Neural cell (in vitro differentiated cells): ENCODE measurements at regions not wholly inside any gene's neighbourhood (a gene's known extent, or its start where the extent isn't known, plus 50 kb on each side); places are given as distances from the start of the nearest gene placed in this dataset.

Experiments
- H2AFZ ChIP-seq: fragments of 200-600, 300-800 bp; sonication (generic), shearing (Covaris generic); 2 replicates; pipeline ENCODE4 v1.6.0; 2014; ENCODE audit warnings: low read depth, mild to moderate bottlenecking, antibody characterized with exemption, low read length, moderate library complexity
- H3F3A ChIP-seq: fragments of 200-600 bp; shearing (Covaris generic); 2 replicates; pipeline ENCODE4 v1.6.1; 2016; ENCODE audit warnings: mild to moderate bottlenecking, moderate library complexity, mixed read lengths, antibody characterized with exemption, low read length; ENCODE audit not compliant: insufficient read depth, poor library complexity, severe bottlenecking
- H3K27ac ChIP-seq: fragments of 200-600, 300-800 bp; sonication (generic), shearing (Covaris generic); 2 replicates; pipeline ENCODE4 v1.5.1; 2014; ENCODE audit warnings: mild to moderate bottlenecking, low read length, moderate library complexity
- H3K27me3 ChIP-seq: fragments of 300-800, 200-600 bp; sonication (generic), shearing (Covaris generic); 2 replicates; pipeline ENCODE4 v1.6.0; 2014; ENCODE audit warnings: mild to moderate bottlenecking, low read depth, low read length, moderate library complexity; ENCODE audit not compliant: insufficient read depth
- H3K36me3 ChIP-seq: fragments of 300-800, 200-600 bp; sonication (generic), shearing (Covaris generic); 2 replicates; pipeline ENCODE4 v1.5.1; 2014; ENCODE audit warnings: mild to moderate bottlenecking, antibody characterized with exemption, low read length, moderate library complexity; ENCODE audit not compliant: insufficient read depth
- H3K4me2 ChIP-seq: fragments of 300-800, 200-600 bp; sonication (generic), shearing (Covaris generic); 2 replicates; pipeline ENCODE4 v1.6.0; 2014; ENCODE audit warnings: mild to moderate bottlenecking, low read length
- H3K4me3 ChIP-seq: fragments of 300-800, 200-600 bp; sonication (generic), shearing (Covaris generic); 2 replicates; pipeline ENCODE4 v1.5.1; 2014; ENCODE audit warnings: mild to moderate bottlenecking, low read length, moderate library complexity
- H3K79me2 ChIP-seq: fragments of 200-600 bp; shearing (Covaris generic); replicated peaks from 2 replicates; pipeline ENCODE4 v1.6.0; 2014; ENCODE audit warnings: mild to moderate bottlenecking, low read length, moderate library complexity; ENCODE audit not compliant: insufficient read depth
- H3K9ac ChIP-seq: fragments of 300-800, 200-600 bp; sonication (generic), shearing (Covaris generic); 2 replicates; pipeline ENCODE4 v1.6.1; 2016; ENCODE audit warnings: mild to moderate bottlenecking, low read length, mixed read lengths
- H3K9me2 ChIP-seq: fragments of 200-600 bp; shearing (Covaris generic); 2 replicates; pipeline ENCODE4 v1.6.1; 2016; ENCODE audit warnings: mild to moderate bottlenecking, low read length, mixed read lengths; ENCODE audit not compliant: insufficient read depth
- H3K9me3 ChIP-seq: fragments of 200-600, 300-800 bp; sonication (generic), shearing (Covaris generic); 2 replicates; pipeline ENCODE4 v1.6.1; 2016; ENCODE audit warnings: mild to moderate bottlenecking, mixed run types, low read length, moderate library complexity, mixed read lengths
- H4K20me1 ChIP-seq: fragments of 200-600 bp; shearing (Covaris generic); 2 replicates; pipeline ENCODE4 v1.6.1; 2016; ENCODE audit warnings: mild to moderate bottlenecking, mixed run types; ENCODE audit not compliant: insufficient read depth
- CTCF ChIP-seq: fragments of 450-650 bp; IDR thresholded peaks from 2 replicates; pipeline ENCODE4 v1.5.1; 2014; ENCODE audit warnings: antibody characterized with exemption, mild to moderate bottlenecking, moderate library complexity; ENCODE audit not compliant: poor library complexity, severe bottlenecking
- EP300 ChIP-seq: fragments of 450-650 bp; conservative IDR thresholded peaks from 2 replicates; pipeline ENCODE4 v1.6.1; 2014; ENCODE audit warnings: antibody characterized with exemption, mild to moderate bottlenecking, moderate library complexity; ENCODE audit not compliant: poor library complexity, severe bottlenecking
- EZH2 ChIP-seq: fragments of 200-600, 300-800 bp; shearing (Covaris generic), sonication (generic); IDR thresholded peaks from 2 replicates; pipeline ENCODE4 v1.6.1; 2014; ENCODE audit warnings: antibody characterized with exemption, low read length, borderline replicate concordance, mild to moderate bottlenecking; ENCODE audit not compliant: insufficient read depth, poor library complexity, severe bottlenecking
- MXI1 ChIP-seq: fragments of 450-650 bp; conservative IDR thresholded peaks from 2 replicates; pipeline ENCODE4 v1.6.1; 2014; ENCODE audit warnings: antibody characterized with exemption, mild to moderate bottlenecking; ENCODE audit not compliant: poor library complexity, severe bottlenecking
- POLR2AphosphoS5 ChIP-seq: IDR thresholded peaks from 2 replicates; pipeline ENCODE4 v1.6.1; 2012
- RAD21 ChIP-seq: fragments of 450-650 bp; conservative IDR thresholded peaks from 2 replicates; pipeline ENCODE4 v1.6.1; 2014; ENCODE audit warnings: antibody characterized with exemption, mild to moderate bottlenecking, moderate library complexity
- SMC3 ChIP-seq: fragments of 450-650 bp; conservative IDR thresholded peaks from 2 replicates; pipeline ENCODE4 v1.6.1; 2014; ENCODE audit warnings: antibody characterized with exemption, mild to moderate bottlenecking, moderate library complexity; ENCODE audit not compliant: poor library complexity
- TAF1 ChIP-seq: IDR thresholded peaks from 2 replicates; pipeline ENCODE4 v1.6.1; 2012; ENCODE audit warnings: low read depth
- TF ChIP-seq, protein P1 (sequence below): IDR thresholded peaks from 2 replicates; pipeline ENCODE4 v1.6.1; 2012; ENCODE audit warnings: borderline replicate concordance

- no peak for TF ChIP-seq CTCF
- no peak for TF ChIP-seq SMC3
- TF ChIP-seq, protein P1, sequence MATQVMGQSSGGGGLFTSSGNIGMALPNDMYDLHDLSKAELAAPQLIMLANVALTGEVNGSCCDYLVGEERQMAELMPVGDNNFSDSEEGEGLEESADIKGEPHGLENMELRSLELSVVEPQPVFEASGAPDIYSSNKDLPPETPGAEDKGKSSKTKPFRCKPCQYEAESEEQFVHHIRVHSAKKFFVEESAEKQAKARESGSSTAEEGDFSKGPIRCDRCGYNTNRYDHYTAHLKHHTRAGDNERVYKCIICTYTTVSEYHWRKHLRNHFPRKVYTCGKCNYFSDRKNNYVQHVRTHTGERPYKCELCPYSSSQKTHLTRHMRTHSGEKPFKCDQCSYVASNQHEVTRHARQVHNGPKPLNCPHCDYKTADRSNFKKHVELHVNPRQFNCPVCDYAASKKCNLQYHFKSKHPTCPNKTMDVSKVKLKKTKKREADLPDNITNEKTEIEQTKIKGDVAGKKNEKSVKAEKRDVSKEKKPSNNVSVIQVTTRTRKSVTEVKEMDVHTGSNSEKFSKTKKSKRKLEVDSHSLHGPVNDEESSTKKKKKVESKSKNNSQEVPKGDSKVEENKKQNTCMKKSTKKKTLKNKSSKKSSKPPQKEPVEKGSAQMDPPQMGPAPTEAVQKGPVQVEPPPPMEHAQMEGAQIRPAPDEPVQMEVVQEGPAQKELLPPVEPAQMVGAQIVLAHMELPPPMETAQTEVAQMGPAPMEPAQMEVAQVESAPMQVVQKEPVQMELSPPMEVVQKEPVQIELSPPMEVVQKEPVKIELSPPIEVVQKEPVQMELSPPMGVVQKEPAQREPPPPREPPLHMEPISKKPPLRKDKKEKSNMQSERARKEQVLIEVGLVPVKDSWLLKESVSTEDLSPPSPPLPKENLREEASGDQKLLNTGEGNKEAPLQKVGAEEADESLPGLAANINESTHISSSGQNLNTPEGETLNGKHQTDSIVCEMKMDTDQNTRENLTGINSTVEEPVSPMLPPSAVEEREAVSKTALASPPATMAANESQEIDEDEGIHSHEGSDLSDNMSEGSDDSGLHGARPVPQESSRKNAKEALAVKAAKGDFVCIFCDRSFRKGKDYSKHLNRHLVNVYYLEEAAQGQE = no peak
- TF ChIP-seq TAF1 = no peak
- no peak for TF ChIP-seq POLR2AphosphoS5
- TF ChIP-seq EP300 = no peak
- no peak for TF ChIP-seq MXI1
- no peak for TF ChIP-seq RAD21
- TF ChIP-seq EZH2 = no peak
These were observed 101.0 kb upstream of the IQSEC1 start for GRCh38 chr3:13174011-13174802.

DNA sequence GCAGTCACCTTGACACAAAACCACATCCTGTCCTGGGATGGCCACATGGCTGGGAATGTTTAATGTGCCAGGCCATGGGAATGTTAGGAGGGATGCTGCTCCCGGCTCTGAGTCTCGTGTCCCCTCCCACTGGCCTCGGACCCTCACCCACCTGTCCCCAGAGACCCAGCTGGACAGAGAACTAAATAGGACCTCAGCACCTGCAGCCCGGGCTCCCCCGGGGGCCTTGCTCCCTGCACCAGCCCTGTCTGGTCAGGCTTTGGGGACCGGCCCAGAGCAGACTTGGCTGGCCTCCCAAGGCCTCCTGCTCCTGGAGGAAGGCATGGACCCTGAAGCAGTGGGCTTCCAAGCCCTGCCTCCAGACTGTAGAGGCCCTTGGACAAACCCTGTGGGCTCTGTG is 100.0 kb upstream of the IQSEC1 start:
- no peak for TF ChIP-seq SMC3
- TF ChIP-seq RAD21 = no peak
- no peak for TF ChIP-seq CTCF
- TF ChIP-seq TAF1 = no peak
- no peak for TF ChIP-seq EP300
- H3K27ac ChIP-seq = no peak overlapping the region
- no peak overlapping the region for H3K4me3 ChIP-seq
- H3K36me3 ChIP-seq = no peaks in the 10 kb centered on the region
- H3K79me2 ChIP-seq = no peaks in the 10 kb centered on the region
- no peaks in the 10 kb centered on the region for H3F3A ChIP-seq
- no peaks in the 10 kb centered on the region for H3K27me3 ChIP-seq
- no peak overlapping the region for H3K4me2 ChIP-seq
- no peaks in the 10 kb centered on the region for H3K9me2 ChIP-seq
- H3K9ac ChIP-seq = no peak overlapping the region
- H2AFZ ChIP-seq = no peak overlapping the region
- no peaks in the 10 kb centered on the region for H4K20me1 ChIP-seq
- H3K9me3 ChIP-seq = no peaks in the 10 kb centered on the region

More at GRCh38 chr3:13174011-13174802, 101.0 kb upstream of the IQSEC1 start:
- Histone ChIP-seq H3F3A (no peaks in the 10 kb centered on the region), H3K9ac (no peak overlapping the region), H3K36me3 (no peaks in the 10 kb centered on the region), H2AFZ (no peak overlapping the region), H3K9me2 (no peaks in the 10 kb centered on the region), H3K27me3 (no peaks in the 10 kb centered on the region), H3K27ac (no peak overlapping the region), H3K4me2 (no peak overlapping the region), H3K9me3 (peaks cover 8% of the 10 kb centered on the region), H3K79me2 (no peaks in the 10 kb centered on the region), H3K4me3 (no peak overlapping the region), H4K20me1 (no peaks in the 10 kb centered on the region)
